Kidney glomerular epithelial cell (primary cell): ENCODE measurements at regions not wholly inside any gene's neighbourhood (a gene's known extent, or its start where the extent isn't known, plus 50 kb on each side); places are given as distances from the start of the nearest gene placed in this dataset.
A peak's percentile ranks its signal among the peaks of the same experiment; 100 is the strongest.

Experiments used
- DNase-seq: peaks from one replicate; lab custom pipeline; 2025; lab: John Stamatoyannopoulos, UW

- DNase-seq: no peak
These were observed 89.4 kb downstream of the TMEM30B start for GRCh38 chr14:61191733-61192132.

GRCh38 chr14:61190341-61190740, 90.8 kb downstream of the TMEM30B start:
- no peak for DNase-seq

- peak; percentile 39 for DNase-seq
These were observed 91.9 kb downstream of the TMEM30B start for GRCh38 chr14:61188978-61189808.

GRCh38 chr14:61188196-61188595, 92.9 kb downstream of the TMEM30B start:
- DNase-seq: no peak

- no peak for DNase-seq
These were observed 93.8 kb downstream of the TMEM30B start for GRCh38 chr14:61187196-61187905.

- DNase-seq: no peak
These were observed 94.6 kb downstream of the TMEM30B start for GRCh38 chr14:61186341-61187195.

- DNase-seq: no peak
These were observed 95.6 kb downstream of the TMEM30B start for GRCh38 chr14:61185534-61185933.

- DNase-seq: peak; percentile 50
These were observed 97.0 kb downstream of the TMEM30B start for GRCh38 chr14:61184112-61184511.

- no peak for DNase-seq
These were observed 97.8 kb downstream of the TMEM30B start for GRCh38 chr14:61183196-61183885.

GRCh38 chr14:61179796-61180398, 101.2 kb downstream of the TMEM30B start:
- no peak for DNase-seq

GRCh38 chr14:61179061-61179690, 102.0 kb downstream of the TMEM30B start:
- DNase-seq: peak; percentile 80

GRCh38 chr14:61178226-61179060, 102.7 kb downstream of the TMEM30B start:
- peak; percentile 97 for DNase-seq

- DNase-seq: peak; percentile 56
These were observed 103.6 kb downstream of the TMEM30B start for GRCh38 chr14:61177279-61178225.

- no peak for DNase-seq
These were observed 104.5 kb downstream of the TMEM30B start for GRCh38 chr14:61176686-61177085.

GRCh38 chr14:61174987-61175386, 106.2 kb downstream of the TMEM30B start:
- DNase-seq: peak; percentile 47

GRCh38 chr14:61174441-61174891, 106.7 kb downstream of the TMEM30B start:
- no peak for DNase-seq

- DNase-seq: no peak
These were observed 109.4 kb downstream of the TMEM30B start for GRCh38 chr14:61171727-61172126.

- no peak for DNase-seq
These were observed 113.0 kb downstream of the TMEM30B start for GRCh38 chr14:61168141-61168540.

- DNase-seq: no peak
These were observed 113.5 kb downstream of the TMEM30B start for GRCh38 chr14:61167642-61168041.
